ENCODE measurements at regions not wholly inside any gene's neighbourhood (a gene's known extent, or its start where the extent isn't known, plus 50 kb on each side); places are given as distances from the start of the nearest gene placed in this dataset.

- CTCF ChIA-PET (ENCODE audit: partially characterized antibody) = interaction anchor here (0.6 to 3.4 kb wide), 9 partner anchors 10 to 285 kb away, joined by 3 to 14 read pairs (median 3); no protein-coding TSS in a partner anchor
- H4K8ac ChIP-seq (ENCODE audit: extremely low read depth, insufficient read depth, low read length) = no peak overlapping the region
- no peak overlapping the region for H3K14ac ChIP-seq (ENCODE audit: insufficient read length)
- H2AK5ac ChIP-seq (ENCODE audit: low read depth, low read length) = no peak overlapping the region
- H2AFZ ChIP-seq (ENCODE audit: low read length) = no peak overlapping the region
- no peak overlapping the region for H4K5ac ChIP-seq (ENCODE audit: insufficient read length, low read depth, low read length)
- POLR2A ChIA-PET (ENCODE audit: partially characterized antibody) = no interaction called here
- H4K91ac ChIP-seq (replicated peaks; ENCODE audit: insufficient read length, low read length) = no peak overlapping the region
- DNase-seq (ENCODE audit: low read depth in 1 of 2, low spot score in 2 of 2) (no peak), FAIRE-seq (no peak)
- no peak overlapping the region for H3K27ac ChIP-seq (ENCODE audit: low read depth, low read length)
- no peaks in the 10 kb centered on the region for H4K20me1 ChIP-seq (replicated peaks in 1 of 2; ENCODE audit: control insufficient read depth in 1 of 2, insufficient read depth in 2 of 2, low read length in 2 of 2)
- H3K4me2 ChIP-seq (ENCODE audit: insufficient read depth in 1 of 2, low read depth in 2 of 2, low read length in 2 of 2) = no peak overlapping the region
- no peaks in the 10 kb centered on the region for H3K79me1 ChIP-seq (ENCODE audit: low read depth, low read length)
- no peaks in the 10 kb centered on the region; a peak in 3 of 7 replicates for H3K27me3 ChIP-seq (replicated peaks in 1 of 4; ENCODE audit: control insufficient read depth in 3 of 4, extremely low read depth in 1 of 4, insufficient read depth in 3 of 4, low read length in 3 of 4)
- H3K23me2 ChIP-seq (ENCODE audit: low read depth, low read length) = no peaks in the 10 kb centered on the region
- H3K36me3 ChIP-seq (ENCODE audit: control insufficient read depth in 2 of 4, insufficient read depth in 4 of 4, low read length in 3 of 4) = no peaks in the 10 kb centered on the region
- H3K79me2 ChIP-seq (ENCODE audit: control insufficient read depth in 1 of 2, insufficient read depth in 2 of 2, low read length in 2 of 2) = no peaks in the 10 kb centered on the region
- H3K23ac ChIP-seq (ENCODE audit: insufficient read length) = no peak overlapping the region
- no peak overlapping the region for H2BK20ac ChIP-seq (ENCODE audit: low read length)
- no peak overlapping the region for H2BK12ac ChIP-seq (ENCODE audit: low read depth, low read length)
- no peak overlapping the region for H2BK5ac ChIP-seq (ENCODE audit: low read depth, low read length)
- H3K4me1 ChIP-seq (replicated peaks in 1 of 4; ENCODE audit: control insufficient read depth in 3 of 4, insufficient read depth in 4 of 4, low read length in 3 of 4) = peaks cover 0 to 7% (median 0%) of the 10 kb centered on the region in 4 experiments; a peak in 2 of 7 replicates
- no peak overlapping the region for H3K4ac ChIP-seq (replicated peaks; ENCODE audit: insufficient read length, low read depth, low read length)
- 92% methylated on average over 13 of the region's 13 CpGs; no CpG with 5 or more reads in 1 of the 2 experiments for WGBS, 2 experiments (ENCODE audit: extremely low coverage in 1 of 2, insufficient coverage in 1 of 2, insufficient read length in 1 of 2, insufficient replicate concordance in 2 of 2, low coverage in 1 of 2, low lambda C conversion rate in 2 of 2, missing lambda C conversion rate in 1 of 2)
- H3K4me3 ChIP-seq (ENCODE audit: extremely low read depth in 1 of 4, insufficient read depth in 2 of 4, low read depth in 3 of 4, low read length in 4 of 4) = no peak overlapping the region
- H2BK120ac ChIP-seq (replicated peaks; ENCODE audit: low read depth, low read length) = no peak overlapping the region
- H3K9me3 ChIP-seq (ENCODE audit: insufficient read depth in 2 of 2, low read depth in 1 of 2, low read length in 1 of 2) = no peaks in the 10 kb centered on the region
- H3K9ac ChIP-seq (replicated peaks in 1 of 4; ENCODE audit: extremely low read depth in 1 of 4, low read depth in 3 of 4, low read length in 3 of 4) = no peak overlapping the region
- H3K18ac ChIP-seq (ENCODE audit: extremely low read depth, low read length) = no peak overlapping the region
- H2BK15ac ChIP-seq (ENCODE audit: low read length) = no peak overlapping the region
- H3K56ac ChIP-seq (replicated peaks; ENCODE audit: insufficient read length, low read depth, low read length) = no peak overlapping the region
- no peak for TF ChIP-seq RXRA (IDR thresholded peaks at IDR 0.05; ENCODE audit: insufficient read depth, low read depth, low read length)
- TF ChIP-seq TAF7 (optimal IDR thresholded peaks at IDR 0.05; ENCODE audit: borderline replicate concordance, low read depth, low read length) = no peak
- TF ChIP-seq MAFK (IDR thresholded peaks at IDR 0.05; ENCODE audit: low read depth, low read length) = no peak
- TF ChIP-seq BACH1 (IDR thresholded peaks at IDR 0.05; ENCODE audit: low read length) = no peak
- no peak for TF ChIP-seq SP4 (IDR thresholded peaks at IDR 0.05; ENCODE audit: low read length)
- TF ChIP-seq TAF1 (IDR thresholded peaks at IDR 0.05; ENCODE audit: low read depth, low read length) = no peak
- no peak for TF ChIP-seq RFX5 (IDR thresholded peaks at IDR 0.05; ENCODE audit: borderline replicate concordance, low read depth, low read length)
- no peak for TF ChIP-seq USF2 (IDR thresholded peaks at IDR 0.05; ENCODE audit: low read length)
- no peak for TF ChIP-seq BRCA1 (IDR thresholded peaks at IDR 0.05; ENCODE audit: low read depth, low read length)
- no peak for TF ChIP-seq ATF2 (IDR thresholded peaks at IDR 0.05; ENCODE audit: low read length)
- no peak for TF ChIP-seq SIRT6 (IDR thresholded peaks at IDR 0.05; ENCODE audit: low read length)
Measured at GRCh38 chr9:129247285-129248153, 69.5 kb upstream of the IER5L start.
